ENCODE measurements at regions not wholly inside any gene's neighbourhood (a gene's known extent, or its start where the extent isn't known, plus 50 kb on each side); places are given as distances from the start of the nearest gene placed in this dataset.

DNA sequence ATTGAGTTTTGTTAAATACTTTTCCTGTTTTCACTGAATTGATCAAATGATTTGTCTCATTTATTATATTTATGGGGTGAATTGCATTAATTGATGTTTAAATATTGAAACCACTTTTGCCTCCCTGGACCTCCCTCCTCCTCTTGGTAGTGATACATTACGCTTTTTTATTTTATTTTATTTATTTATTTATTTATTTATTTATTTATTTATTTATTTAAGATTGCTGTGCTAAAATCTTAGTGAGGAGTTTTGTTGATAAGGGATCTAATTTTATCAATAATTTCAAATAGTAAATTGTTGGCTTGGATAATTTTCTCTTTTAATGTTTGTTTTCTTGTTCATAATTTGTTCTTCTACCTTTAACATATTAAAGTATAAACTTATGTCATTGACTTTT lies 1281.0 kb upstream of the NXPH2 start:
- H4K20me1 ChIP-seq (ENCODE audit: insufficient read depth, low read length): no peaks in the 10 kb centered on the region
- no peak overlapping the region for H2AFZ ChIP-seq (ENCODE audit: low read depth, low read length)
- no peaks in the 10 kb centered on the region for H3K27me3 ChIP-seq (ENCODE audit: low read depth, low read length)
- no peaks in the 10 kb centered on the region for H3K9me3 ChIP-seq (ENCODE audit: insufficient read depth, low read length)
- TF ChIP-seq, protein P1, sequence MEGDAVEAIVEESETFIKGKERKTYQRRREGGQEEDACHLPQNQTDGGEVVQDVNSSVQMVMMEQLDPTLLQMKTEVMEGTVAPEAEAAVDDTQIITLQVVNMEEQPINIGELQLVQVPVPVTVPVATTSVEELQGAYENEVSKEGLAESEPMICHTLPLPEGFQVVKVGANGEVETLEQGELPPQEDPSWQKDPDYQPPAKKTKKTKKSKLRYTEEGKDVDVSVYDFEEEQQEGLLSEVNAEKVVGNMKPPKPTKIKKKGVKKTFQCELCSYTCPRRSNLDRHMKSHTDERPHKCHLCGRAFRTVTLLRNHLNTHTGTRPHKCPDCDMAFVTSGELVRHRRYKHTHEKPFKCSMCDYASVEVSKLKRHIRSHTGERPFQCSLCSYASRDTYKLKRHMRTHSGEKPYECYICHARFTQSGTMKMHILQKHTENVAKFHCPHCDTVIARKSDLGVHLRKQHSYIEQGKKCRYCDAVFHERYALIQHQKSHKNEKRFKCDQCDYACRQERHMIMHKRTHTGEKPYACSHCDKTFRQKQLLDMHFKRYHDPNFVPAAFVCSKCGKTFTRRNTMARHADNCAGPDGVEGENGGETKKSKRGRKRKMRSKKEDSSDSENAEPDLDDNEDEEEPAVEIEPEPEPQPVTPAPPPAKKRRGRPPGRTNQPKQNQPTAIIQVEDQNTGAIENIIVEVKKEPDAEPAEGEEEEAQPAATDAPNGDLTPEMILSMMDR (IDR thresholded peaks at IDR 0.05; ENCODE audit: low read depth, low read length): no peak
- TF ChIP-seq EZH2phosphoT487 (IDR thresholded peaks at IDR 0.05; ENCODE audit: low read depth): no peak
- no peak overlapping the region for H3K4me3 ChIP-seq (ENCODE audit: low read length)
- H3K36me3 ChIP-seq (replicated peaks; ENCODE audit: low read depth, low read length): no peaks in the 10 kb centered on the region
- no peak overlapping the region for H3K4me2 ChIP-seq (ENCODE audit: low read length)
- no peak overlapping the region for H3K27ac ChIP-seq (ENCODE audit: low read length)
- no peaks in the 10 kb centered on the region for H3K4me1 ChIP-seq (ENCODE audit: low read length)
- no peak overlapping the region for H3K9ac ChIP-seq (ENCODE audit: low read length)
- H3K79me2 ChIP-seq (ENCODE audit: low read length): no peaks in the 10 kb centered on the region

- H3K9ac ChIP-seq (ENCODE audit: low read length): no peak overlapping the region
- no peak overlapping the region for H3K4me3 ChIP-seq (ENCODE audit: low read length)
- TF ChIP-seq, protein P1 (IDR thresholded peaks at IDR 0.05; ENCODE audit: low read depth, low read length): no peak
- no peak for TF ChIP-seq EZH2phosphoT487 (IDR thresholded peaks at IDR 0.05; ENCODE audit: low read depth)
- H3K36me3 ChIP-seq (replicated peaks; ENCODE audit: low read depth, low read length): no peaks in the 10 kb centered on the region
- H3K4me1 ChIP-seq (ENCODE audit: low read length): no peaks in the 10 kb centered on the region
- no peaks in the 10 kb centered on the region for H3K9me3 ChIP-seq (ENCODE audit: insufficient read depth, low read length)
- no peaks in the 10 kb centered on the region for H4K20me1 ChIP-seq (ENCODE audit: insufficient read depth, low read length)
- no peak overlapping the region for H3K27ac ChIP-seq (ENCODE audit: low read length)
- H3K4me2 ChIP-seq (ENCODE audit: low read length): no peak overlapping the region
- no peaks in the 10 kb centered on the region for H3K27me3 ChIP-seq (ENCODE audit: low read depth, low read length)
- H2AFZ ChIP-seq (ENCODE audit: low read depth, low read length): no peak overlapping the region
- no peaks in the 10 kb centered on the region for H3K79me2 ChIP-seq (ENCODE audit: low read length)
Measured at GRCh38 chr2:140057928-140058327, 1277.7 kb upstream of the NXPH2 start.

- Histone ChIP-seq H3K79me2 (ENCODE audit: low read length) (no peaks in the 10 kb centered on the region), H3K4me1 (ENCODE audit: low read length) (no peaks in the 10 kb centered on the region), H3K36me3 (replicated peaks; ENCODE audit: low read depth, low read length) (no peaks in the 10 kb centered on the region), H2AFZ (ENCODE audit: low read depth, low read length) (no peak overlapping the region), H3K9ac (ENCODE audit: low read length) (no peak overlapping the region), H3K4me3 (ENCODE audit: low read length) (no peak overlapping the region), H3K27me3 (ENCODE audit: low read depth, low read length) (no peaks in the 10 kb centered on the region), H3K27ac (ENCODE audit: low read length) (no peak overlapping the region), H4K20me1 (ENCODE audit: insufficient read depth, low read length) (no peaks in the 10 kb centered on the region), H3K9me3 (ENCODE audit: insufficient read depth, low read length) (no peaks in the 10 kb centered on the region), H3K4me2 (ENCODE audit: low read length) (no peak overlapping the region)
- TF ChIP-seq, protein P1 (IDR thresholded peaks at IDR 0.05; ENCODE audit: low read depth, low read length): no peak
- TF ChIP-seq EZH2phosphoT487 (IDR thresholded peaks at IDR 0.05; ENCODE audit: low read depth): no peak
Measured at GRCh38 chr2:140041811-140042210, 1261.6 kb upstream of the NXPH2 start.

DNA sequence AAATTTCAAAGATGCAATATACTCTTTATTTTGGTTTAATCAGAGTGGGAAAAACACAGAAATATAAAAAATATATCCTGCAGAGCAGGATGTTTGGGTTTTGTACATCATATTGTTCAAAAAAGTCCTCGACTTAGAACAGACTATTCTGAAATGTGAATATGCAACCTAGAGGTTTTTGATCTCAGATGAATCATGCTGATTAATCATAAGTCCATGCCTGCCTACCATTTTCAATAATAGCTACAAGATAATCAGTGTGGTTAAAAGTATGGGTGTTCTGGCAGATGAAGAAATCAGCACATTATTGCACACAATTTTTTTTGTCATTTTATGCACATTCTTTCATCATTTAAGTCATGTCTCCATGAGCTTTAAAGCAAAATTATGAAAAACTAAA lies 1261.0 kb upstream of the NXPH2 start:
- Histone ChIP-seq H3K4me3 (ENCODE audit: low read length) (no peak overlapping the region), H2AFZ (ENCODE audit: low read depth, low read length) (no peak overlapping the region), H3K9ac (ENCODE audit: low read length) (no peak overlapping the region), H3K27ac (ENCODE audit: low read length) (no peak overlapping the region), H4K20me1 (ENCODE audit: insufficient read depth, low read length) (no peaks in the 10 kb centered on the region), H3K79me2 (ENCODE audit: low read length) (no peaks in the 10 kb centered on the region), H3K4me2 (ENCODE audit: low read length) (no peak overlapping the region), H3K4me1 (ENCODE audit: low read length) (no peaks in the 10 kb centered on the region), H3K36me3 (replicated peaks; ENCODE audit: low read depth, low read length) (no peaks in the 10 kb centered on the region), H3K27me3 (ENCODE audit: low read depth, low read length) (no peaks in the 10 kb centered on the region), H3K9me3 (ENCODE audit: insufficient read depth, low read length) (no peaks in the 10 kb centered on the region)
- TF ChIP-seq EZH2phosphoT487 (IDR thresholded peaks at IDR 0.05; ENCODE audit: low read depth): no peak
- TF ChIP-seq, protein P1 (IDR thresholded peaks at IDR 0.05; ENCODE audit: low read depth, low read length): no peak

Data from OCI-LY3 (cell line).